KOPT-K1 (cell line): ENCODE measurements at regions not wholly inside any gene's neighbourhood (a gene's known extent, or its start where the extent isn't known, plus 50 kb on each side); places are given as distances from the start of the nearest gene placed in this dataset.

Source experiments
- H3K27ac ChIP-seq: fragments of 200-600 bp; sonication (generic); 2 replicates; pipeline ENCODE4 v1.5.1; 2016; ENCODE audit warnings: antibody characterized with exemption, mild to moderate bottlenecking, low read depth, low read length; ENCODE audit not compliant: poor library complexity, severe bottlenecking
- H3K36me3 ChIP-seq: fragments of 200-600 bp; sonication (generic); 2 replicates; pipeline ENCODE4 v1.5.1; 2017; ENCODE audit warnings: antibody characterized with exemption, mild to moderate bottlenecking, low read length, moderate library complexity; ENCODE audit not compliant: insufficient read depth
- H3K9me3 ChIP-seq: fragments of 200-600 bp; sonication (generic); 2 replicates; pipeline ENCODE4 v1.5.1; 2017; ENCODE audit warnings: antibody characterized with exemption, low read length, mild to moderate bottlenecking; ENCODE audit not compliant: insufficient read depth, poor library complexity, severe bottlenecking

DNA sequence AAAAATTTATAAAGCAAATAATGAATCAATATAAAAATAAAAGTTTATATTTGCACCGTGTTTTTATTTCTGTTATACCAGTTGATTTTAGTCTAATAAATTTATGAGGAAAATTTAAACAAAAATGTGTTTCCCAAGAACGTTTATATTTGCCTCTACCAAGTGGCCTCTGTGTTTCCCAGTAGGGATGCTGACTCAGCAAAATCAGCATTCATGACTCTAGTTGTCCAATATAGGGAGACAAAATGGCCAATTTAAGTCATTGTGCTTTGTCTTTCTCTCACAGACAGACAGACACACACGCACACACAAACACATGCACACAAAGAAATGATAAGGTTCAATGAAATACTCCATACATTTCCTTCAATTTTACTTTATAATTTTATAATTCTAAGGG is 942.5 kb upstream of the ZWINT start:
- Histone ChIP-seq H3K36me3 (no peaks in the 10 kb centered on the region), H3K9me3 (no peaks in the 10 kb centered on the region), H3K27ac (no peak overlapping the region)

DNA sequence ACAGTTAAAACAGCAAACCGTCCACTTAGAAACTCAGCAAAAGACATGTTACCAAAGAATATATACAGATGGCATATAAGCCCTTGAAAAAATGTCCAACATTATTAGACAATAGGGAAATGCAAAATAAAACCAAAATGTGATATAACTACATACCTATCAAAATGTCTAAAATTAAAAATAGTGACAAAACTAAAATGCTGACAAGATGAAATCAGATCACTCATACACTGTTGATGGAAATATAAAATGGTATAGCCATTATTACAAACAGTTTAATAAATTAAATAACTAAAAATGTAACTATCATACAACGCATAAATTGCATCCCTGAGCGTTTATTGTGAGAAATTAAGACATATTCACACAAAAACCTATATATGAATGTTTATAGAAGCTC is 939.7 kb upstream of the ZWINT start:
- H3K9me3 ChIP-seq, result no peaks in the 10 kb centered on the region

DNA sequence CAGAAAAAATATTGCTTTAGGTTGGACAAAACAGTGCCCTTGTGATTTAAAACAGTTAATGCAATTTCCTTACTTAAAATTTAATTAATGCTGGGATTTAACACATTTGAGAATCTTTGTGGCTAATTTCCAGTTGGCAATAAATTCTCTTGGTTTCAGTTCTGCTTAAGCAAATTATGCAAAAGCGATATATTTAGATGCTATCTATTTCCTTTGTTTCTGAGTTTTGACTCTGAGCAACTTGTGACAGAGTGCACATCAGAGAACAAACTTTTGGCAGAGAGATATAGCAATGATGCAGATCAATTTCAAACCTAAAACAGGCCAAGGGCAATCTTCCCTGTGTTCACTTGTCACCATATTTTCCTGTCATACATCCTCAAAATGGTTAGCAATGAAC is 933.6 kb upstream of the ZWINT start:
- H3K36me3 ChIP-seq, result no peaks in the 10 kb centered on the region
- no peak overlapping the region for H3K27ac ChIP-seq
- H3K9me3 ChIP-seq, result no peaks in the 10 kb centered on the region

More for the DNA sequence above, 939.7 kb upstream of the ZWINT start:
- Histone ChIP-seq H3K27ac (no peak overlapping the region), H3K36me3 (no peaks in the 10 kb centered on the region)

DNA sequence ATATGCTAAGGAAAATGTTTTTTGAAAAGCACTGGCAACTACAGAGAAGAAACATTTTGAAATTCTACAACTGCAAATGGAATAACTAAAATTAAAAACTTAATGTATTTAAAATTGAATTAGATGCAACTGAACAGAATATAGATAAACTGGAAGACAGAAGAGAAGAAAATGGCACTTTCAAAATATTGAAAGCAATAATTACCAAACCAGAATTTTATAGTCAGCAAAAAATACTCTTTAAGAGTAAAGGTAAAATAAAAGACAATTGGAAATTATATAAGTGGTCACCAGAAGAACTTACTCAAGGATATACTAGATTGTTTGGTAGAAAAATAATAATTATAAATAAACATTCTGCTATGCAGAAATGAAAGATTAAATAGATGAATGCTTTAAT is 927.7 kb upstream of the ZWINT start:
- Histone ChIP-seq H3K9me3 (no peaks in the 10 kb centered on the region), H3K27ac (no peak overlapping the region), H3K36me3 (no peaks in the 10 kb centered on the region)

DNA sequence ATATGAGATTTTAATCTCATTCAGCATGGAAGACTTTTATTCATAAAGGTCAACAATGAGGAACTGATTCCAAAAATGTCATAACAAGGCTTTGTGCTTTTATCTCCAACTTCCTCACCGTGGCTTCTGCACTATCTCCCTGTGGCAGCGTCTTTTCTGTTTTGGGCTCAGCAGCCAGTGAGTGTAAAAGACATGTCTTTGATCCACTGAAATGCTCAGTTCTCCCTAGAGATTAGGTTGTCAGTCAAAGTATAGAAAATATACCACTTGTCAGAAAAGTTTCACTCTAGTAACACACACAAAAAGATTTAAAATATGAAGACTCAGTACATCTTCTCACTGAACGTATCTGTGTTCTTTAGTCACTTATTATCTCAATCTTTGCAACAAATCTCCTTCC is 901.8 kb upstream of the ZWINT start:
- Histone ChIP-seq H3K9me3 (no peaks in the 10 kb centered on the region), H3K36me3 (no peaks in the 10 kb centered on the region), H3K27ac (no peak overlapping the region)

DNA sequence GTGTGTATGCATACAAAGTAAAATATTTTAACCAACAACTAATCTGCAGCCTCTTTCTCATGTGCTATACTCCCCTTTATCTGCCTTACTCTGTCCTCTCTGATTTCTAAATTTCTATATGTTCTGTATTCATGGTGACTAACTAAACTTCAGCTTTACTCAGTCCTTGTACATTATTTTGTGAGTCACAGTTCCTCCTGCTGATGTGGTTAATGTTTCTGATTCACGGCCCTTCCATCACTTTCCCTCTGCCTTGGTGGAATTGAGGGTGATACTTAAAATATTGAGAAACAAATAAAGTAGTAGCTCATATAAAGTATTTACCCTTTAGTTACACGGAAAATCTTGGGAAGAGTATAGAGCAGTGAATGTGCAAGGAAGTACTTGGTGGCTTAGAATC is 899.1 kb upstream of the ZWINT start:
- Histone ChIP-seq H3K9me3 (no peaks in the 10 kb centered on the region), H3K27ac (no peak overlapping the region), H3K36me3 (no peaks in the 10 kb centered on the region)

DNA sequence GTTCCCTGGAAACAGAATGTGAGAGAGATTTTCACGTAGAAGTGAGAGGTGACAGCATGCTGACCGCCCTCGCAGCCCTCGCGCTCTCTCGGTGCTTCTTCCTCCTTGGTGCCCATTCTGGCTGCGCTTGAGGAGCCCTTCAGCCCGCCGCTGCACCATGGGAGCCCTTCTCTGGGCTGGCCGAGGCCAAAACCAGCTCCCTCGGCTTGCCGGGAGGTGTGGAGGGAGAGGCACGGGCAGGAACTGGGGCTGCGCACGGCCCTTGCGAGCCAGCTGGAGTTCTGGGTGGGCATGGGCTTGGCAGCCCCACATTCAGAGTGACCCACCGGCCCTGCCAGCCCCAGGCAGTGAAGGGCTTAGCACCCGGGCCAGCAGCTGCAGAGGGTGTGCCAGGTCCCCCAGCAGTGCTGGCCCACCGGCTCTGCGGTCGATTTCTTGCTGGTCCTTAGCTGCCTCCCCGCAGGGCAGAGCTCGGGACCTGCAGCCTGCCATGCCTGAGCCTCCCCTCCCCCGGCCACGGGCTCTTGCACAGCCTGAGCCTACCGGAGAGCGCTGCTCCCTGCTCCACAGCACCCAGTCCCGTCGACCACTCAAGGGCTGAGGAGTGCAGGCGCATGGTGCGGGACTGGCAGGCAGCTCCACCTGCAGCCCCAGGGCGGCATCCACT is 888.7 kb upstream of the ZWINT start:
- H3K9me3 ChIP-seq, result no peaks in the 10 kb centered on the region
- H3K27ac ChIP-seq, result no peak overlapping the region
- no peaks in the 10 kb centered on the region for H3K36me3 ChIP-seq

DNA sequence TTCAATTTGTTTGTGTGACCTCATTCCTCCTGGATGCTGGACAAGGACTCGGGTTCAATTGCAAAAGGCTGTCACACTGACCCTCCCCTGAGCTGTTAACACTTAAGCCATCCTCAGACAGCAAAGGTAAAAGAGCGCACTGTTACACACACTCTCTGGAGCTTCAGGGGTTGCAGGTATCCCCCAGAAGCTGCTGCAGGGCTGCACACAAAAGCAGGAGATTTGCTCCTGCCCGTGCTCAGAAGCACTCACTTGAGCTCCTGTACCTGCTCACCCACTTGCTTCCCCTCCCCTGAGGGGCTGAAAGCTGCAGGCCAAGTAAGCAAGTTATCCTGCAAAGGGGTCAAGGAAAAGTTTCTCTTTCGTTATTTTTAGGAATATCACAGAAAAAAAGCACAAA is 886.2 kb upstream of the ZWINT start:
- no peak overlapping the region for H3K27ac ChIP-seq
- H3K36me3 ChIP-seq, result no peaks in the 10 kb centered on the region
- H3K9me3 ChIP-seq, result no peaks in the 10 kb centered on the region

DNA sequence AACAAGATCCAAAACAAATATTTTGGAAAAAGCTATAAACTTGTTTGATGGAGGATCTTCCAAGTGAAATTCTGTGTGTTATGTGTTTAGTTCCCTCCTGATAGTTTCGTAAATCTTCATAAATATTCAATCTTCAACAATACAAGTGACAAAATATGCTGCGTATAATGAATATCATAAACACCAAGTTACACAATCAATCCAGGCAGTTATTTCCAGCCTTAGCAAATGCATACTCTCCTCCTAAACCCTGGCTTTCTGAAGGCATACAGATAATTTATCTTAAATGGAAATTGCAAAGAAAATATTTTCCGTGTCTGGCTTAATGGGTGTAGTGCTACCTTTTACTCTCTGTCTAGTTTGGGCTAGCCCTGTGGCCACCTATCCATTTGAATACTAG is 864.9 kb upstream of the ZWINT start:
- no peaks in the 10 kb centered on the region for H3K36me3 ChIP-seq
- no peak overlapping the region for H3K27ac ChIP-seq
- H3K9me3 ChIP-seq, result no peaks in the 10 kb centered on the region

DNA sequence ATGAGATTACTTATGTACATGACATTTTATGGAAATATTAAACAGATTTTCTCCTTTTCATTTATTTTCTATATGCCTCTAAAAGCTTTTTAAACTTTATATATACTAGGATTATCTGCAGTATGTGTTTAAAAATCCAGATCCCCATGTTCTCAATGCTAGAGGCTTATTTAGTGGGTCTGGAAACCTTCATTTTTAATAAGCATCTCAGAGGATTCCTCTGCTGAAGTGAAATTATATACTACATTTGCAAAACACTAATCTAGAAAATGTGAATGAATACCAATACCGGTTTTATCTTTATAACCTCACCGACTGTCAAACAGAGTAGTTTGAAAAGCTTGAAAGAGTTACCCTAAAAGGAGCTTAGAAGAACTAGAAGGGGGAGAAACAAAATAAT is 863.8 kb upstream of the ZWINT start:
- no peaks in the 10 kb centered on the region for H3K36me3 ChIP-seq
- H3K9me3 ChIP-seq, result no peaks in the 10 kb centered on the region
- no peak overlapping the region for H3K27ac ChIP-seq

DNA sequence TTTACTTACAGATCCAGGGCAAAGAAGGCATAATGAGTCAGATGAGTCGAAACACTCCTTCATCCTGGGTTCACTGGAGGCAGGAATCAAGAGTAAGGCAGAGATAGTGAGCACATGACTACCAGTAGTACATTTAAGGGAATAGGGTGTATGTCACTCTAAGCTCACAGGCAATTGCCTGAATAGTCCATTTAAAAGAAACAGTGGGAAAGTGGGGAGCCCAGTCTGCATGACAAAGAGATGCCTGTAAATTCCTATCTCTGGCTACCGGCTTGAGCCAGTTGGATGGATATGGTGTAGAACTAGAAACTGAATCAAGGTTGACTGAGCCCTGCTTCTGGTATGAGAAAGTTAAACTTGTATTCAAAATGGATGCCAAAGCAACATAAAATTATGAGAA is 861.5 kb upstream of the ZWINT start:
- Histone ChIP-seq H3K9me3 (no peaks in the 10 kb centered on the region), H3K36me3 (no peaks in the 10 kb centered on the region), H3K27ac (no peak overlapping the region)

DNA sequence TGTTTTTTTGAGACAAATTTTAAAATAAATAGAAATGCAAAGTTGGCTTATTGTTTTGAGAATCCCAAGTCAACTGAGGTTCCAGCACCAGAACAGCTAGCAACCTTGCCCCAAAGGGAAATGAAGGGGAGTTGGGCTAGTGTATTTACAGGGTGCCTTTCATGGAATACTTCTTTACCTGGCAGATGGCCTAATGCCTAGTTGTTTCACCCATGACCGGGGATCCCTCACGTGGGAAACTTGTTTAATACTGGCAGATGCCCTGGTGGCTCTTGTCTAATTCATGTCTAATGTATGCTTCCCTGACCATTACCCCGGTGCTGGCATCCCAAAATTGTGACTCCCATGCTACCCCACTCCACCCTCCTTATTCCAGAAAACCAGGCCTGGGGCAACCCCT is 861.1 kb upstream of the ZWINT start:
- no peak overlapping the region for H3K27ac ChIP-seq

DNA sequence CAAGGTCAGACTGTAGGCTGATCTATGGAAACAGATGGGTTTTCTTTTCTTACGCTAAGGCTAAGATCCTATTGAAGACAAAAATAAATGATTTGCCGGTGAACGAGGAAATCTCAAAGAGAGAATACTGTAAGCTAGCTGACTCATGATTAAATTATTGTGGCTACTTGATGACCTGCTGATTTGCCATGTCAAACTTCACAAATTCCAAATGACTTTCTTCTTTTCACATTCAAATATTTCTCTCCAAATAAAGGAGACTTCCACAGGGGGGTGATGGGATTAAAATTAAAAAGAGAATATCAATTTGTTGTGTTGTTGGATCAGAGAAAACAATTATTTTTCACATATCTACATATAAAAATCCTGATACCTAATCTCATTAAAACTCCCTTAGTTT is 860.6 kb upstream of the ZWINT start:
- Histone ChIP-seq H3K36me3 (no peaks in the 10 kb centered on the region), H3K9me3 (no peaks in the 10 kb centered on the region), H3K27ac (no peak overlapping the region)

More for the DNA sequence above, 861.1 kb upstream of the ZWINT start:
- Histone ChIP-seq H3K9me3 (no peaks in the 10 kb centered on the region), H3K36me3 (no peaks in the 10 kb centered on the region)

DNA sequence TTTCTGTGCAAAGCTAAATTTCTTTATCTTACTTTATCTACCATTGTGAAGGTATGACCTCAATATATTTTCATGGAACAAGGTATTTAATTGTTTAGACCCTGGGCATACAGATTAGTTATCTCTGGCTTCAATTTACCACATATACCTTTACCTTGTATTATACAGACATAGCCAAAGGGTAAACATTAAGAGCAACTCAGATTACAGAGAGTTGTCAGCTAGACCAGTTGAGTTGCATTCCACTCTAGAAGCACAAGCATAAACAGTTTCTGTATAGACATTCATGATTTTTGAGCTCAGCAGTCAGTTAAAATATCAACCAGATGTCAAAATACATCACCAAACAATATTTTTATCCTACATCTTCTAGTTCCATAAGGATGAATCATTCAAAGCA is 857.3 kb upstream of the ZWINT start:
- no peak overlapping the region for H3K27ac ChIP-seq
- H3K36me3 ChIP-seq, result no peaks in the 10 kb centered on the region
- no peaks in the 10 kb centered on the region for H3K9me3 ChIP-seq

DNA sequence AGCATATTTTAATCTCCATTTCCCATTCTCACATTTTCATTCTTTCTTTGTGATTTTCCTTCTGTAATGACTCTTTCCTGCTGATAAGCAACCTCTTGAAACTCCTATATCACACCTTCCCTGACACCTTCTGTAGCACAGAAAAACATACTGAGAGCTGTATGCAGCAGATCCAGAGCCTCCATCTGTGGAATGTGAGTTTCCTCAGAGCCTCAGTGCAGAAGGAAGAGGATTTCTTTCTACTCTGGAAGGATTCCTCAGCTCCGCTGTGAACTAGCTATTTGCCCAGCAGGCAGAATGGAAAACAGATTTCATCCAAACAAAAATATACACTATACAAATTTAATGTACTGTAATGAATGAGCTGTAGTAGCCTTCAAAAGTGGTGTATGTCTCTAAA is 841.3 kb upstream of the ZWINT start:
- H3K9me3 ChIP-seq, result no peaks in the 10 kb centered on the region
- H3K36me3 ChIP-seq, result no peaks in the 10 kb centered on the region
- no peak overlapping the region for H3K27ac ChIP-seq

DNA sequence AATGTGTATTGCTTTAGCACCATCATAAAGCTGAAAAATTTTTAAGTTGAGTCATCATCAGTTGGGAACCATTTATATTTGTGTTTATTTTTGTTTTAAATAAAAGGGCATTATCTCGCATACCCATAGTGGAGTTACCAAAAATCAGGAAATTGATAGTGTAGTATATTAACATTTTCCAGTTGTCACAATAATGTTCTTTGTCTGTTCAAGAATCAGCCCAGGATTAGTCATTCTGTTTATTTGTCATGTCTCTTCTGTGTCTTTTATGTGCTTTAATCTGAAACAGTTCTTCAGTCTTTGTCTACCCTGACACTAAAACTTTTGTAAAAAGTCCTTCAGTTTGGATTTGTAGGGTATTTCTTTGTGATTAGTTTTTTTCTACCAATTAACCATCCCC is 827.8 kb upstream of the ZWINT start:
- H3K27ac ChIP-seq, result no peak overlapping the region
- no peaks in the 10 kb centered on the region for H3K9me3 ChIP-seq
- no peaks in the 10 kb centered on the region for H3K36me3 ChIP-seq
